GM23338 (cell line): ENCODE measurements at regions not wholly inside any gene's neighbourhood (a gene's known extent, or its start where the extent isn't known, plus 50 kb on each side); places are given as distances from the start of the nearest gene placed in this dataset.

Source experiments
- ATAC-seq: fragments of 200-7000 bp; cut with Tn5 transposase; 3 replicates; pipeline ENCODE4 v1.9.1; 2020
- DNase-seq: peaks from one replicate; pipeline ENCODE4 v3.0.0-alpha.2; 2015; ENCODE audit warnings: low spot score
- H2AFZ ChIP-seq: fragments of 200-600 bp; sonication (generic); 2 replicates; pipeline ENCODE4 v1.8.0; 2016; ENCODE audit warnings: antibody characterized with exemption, mild to moderate bottlenecking, moderate library complexity
- H3F3A ChIP-seq: fragments of 200-600 bp; sonication (generic); replicated peaks from 2 replicates; pipeline ENCODE4 v1.8.0; 2017; ENCODE audit warnings: antibody characterized with exemption, mixed run types, low read depth
- H3K27ac ChIP-seq: fragments of 200-600 bp; sonication (generic); 2 replicates; pipeline ENCODE4 v1.6.1; 2016; ENCODE audit warnings: low read depth
- H3K27me3 ChIP-seq: fragments of 200-600 bp; sonication (generic); 2 replicates; pipeline ENCODE4 v1.8.0; 2016; ENCODE audit warnings: mild to moderate bottlenecking, mixed run types, moderate library complexity; ENCODE audit not compliant: insufficient read depth
- H3K36me3 ChIP-seq: fragments of 200-600 bp; sonication (generic); 2 replicates; pipeline ENCODE4 v1.8.0; 2016; ENCODE audit warnings: mild to moderate bottlenecking; ENCODE audit not compliant: insufficient read depth
- H3K4me1 ChIP-seq: fragments of 200-600 bp; sonication (generic); 2 replicates; pipeline ENCODE4 v1.8.0; 2016; ENCODE audit warnings: mild to moderate bottlenecking, moderate library complexity; ENCODE audit not compliant: insufficient read depth
- H3K4me2 ChIP-seq: fragments of 200-600 bp; sonication (generic); 2 replicates; pipeline ENCODE4 v1.7.1; 2017; ENCODE audit warnings: mixed run types
- H3K4me3 ChIP-seq: fragments of 200-600 bp; sonication (generic); 2 replicates; pipeline ENCODE4 v1.6.1; 2016; ENCODE audit warnings: mixed run types
- H3K79me2 ChIP-seq: fragments of 200-600 bp; sonication (generic); replicated peaks from 2 replicates; pipeline ENCODE4 v1.8.0; 2017; ENCODE audit warnings: mild to moderate bottlenecking; ENCODE audit not compliant: insufficient read depth
- H3K9me2 ChIP-seq: fragments of 200-600 bp; sonication (generic); 2 replicates; pipeline ENCODE4 v1.8.0; 2017; ENCODE audit not compliant: insufficient read depth
- H4K20me1 ChIP-seq: fragments of 200-600 bp; sonication (generic); replicated peaks from 2 replicates; pipeline ENCODE4 v1.8.0; 2017; ENCODE audit warnings: mild to moderate bottlenecking; ENCODE audit not compliant: insufficient read depth
- H3K27ac Mint-ChIP-seq: 2 replicates; pipeline ENCODE4 v1.8.0; 2020; ENCODE audit warnings: inconsistent platforms, mild to moderate bottlenecking, moderate library complexity, mixed read lengths
- H3K27me3 Mint-ChIP-seq: 3 replicates; pipeline ENCODE4 v1.8.0; 2022; ENCODE audit warnings: low read depth, mild to moderate bottlenecking, moderate library complexity, mixed read lengths, inconsistent platforms; ENCODE audit not compliant: insufficient read depth, poor library complexity
- H3K36me3 Mint-ChIP-seq: 3 replicates; pipeline ENCODE4 v1.8.0; 2021; ENCODE audit warnings: low read depth, mild to moderate bottlenecking, inconsistent platforms, moderate library complexity, mixed read lengths
- H3K4me1 Mint-ChIP-seq: 3 replicates; pipeline ENCODE4 v1.8.0; 2020; ENCODE audit warnings: mild to moderate bottlenecking, inconsistent platforms, mixed read lengths
- H3K4me3 Mint-ChIP-seq: 3 replicates; pipeline ENCODE4 v1.8.0; 2021; ENCODE audit warnings: moderate library complexity, mild to moderate bottlenecking, inconsistent platforms, mixed read lengths
- H3K9me3 Mint-ChIP-seq: 3 replicates; pipeline ENCODE4 v1.8.0; 2020; ENCODE audit warnings: moderate library complexity, mild to moderate bottlenecking, inconsistent platforms, mixed read lengths
- CREB1 ChIP-seq: fragments of 250-450 bp; sonication (Bioruptor Pico); IDR thresholded peaks from 2 replicates; pipeline ENCODE4 v1.5.0; 2020; ENCODE audit warnings: low read depth, mild to moderate bottlenecking, moderate library complexity
- EZH2 ChIP-seq: fragments of 200-600 bp; sonication (generic); IDR thresholded peaks from one replicate; pipeline ENCODE4 v1.8.0; 2017; ENCODE audit warnings: antibody characterized with exemption, mild to moderate bottlenecking, low read depth; ENCODE audit not compliant: unreplicated experiment
- EZH2phosphoT487 ChIP-seq: fragments of 200-600 bp; sonication (generic); IDR thresholded peaks from one replicate; pipeline ENCODE4 v1.8.1; 2018; ENCODE audit warnings: antibody characterized with exemption; ENCODE audit not compliant: unreplicated experiment
- JUNB ChIP-seq: IDR thresholded peaks from one replicate; pipeline ENCODE4 v1.6.1; 2016; ENCODE audit warnings: antibody characterized with exemption; ENCODE audit not compliant: unreplicated experiment
- POLR2AphosphoS5 ChIP-seq: IDR thresholded peaks from 2 replicates; pipeline ENCODE4 v1.6.1; 2016; ENCODE audit warnings: antibody characterized with exemption, low read depth
- ZNF114 ChIP-seq: fragments of 250-450 bp; sonication (Bioruptor Pico); IDR thresholded peaks from 2 replicates; pipeline ENCODE4 v1.5.0; 2020; ENCODE audit warnings: mild to moderate bottlenecking, moderate library complexity
- ZNF331 ChIP-seq: fragments of 250-450 bp; sonication (Bioruptor Pico); IDR thresholded peaks from 2 replicates; pipeline ENCODE4 v1.5.0; 2020; ENCODE audit warnings: low read depth, mild to moderate bottlenecking, moderate library complexity
- TF ChIP-seq, protein P1 (sequence below): fragments of 250-450 bp; sonication (Bioruptor Pico); IDR thresholded peaks from 2 replicates; pipeline ENCODE4 v1.5.0; 2020; ENCODE audit warnings: mild to moderate bottlenecking, moderate library complexity
- TF ChIP-seq, protein P2 (sequence below): IDR thresholded peaks from one replicate; pipeline ENCODE4 v1.6.1; 2018; ENCODE audit warnings: antibody characterized with exemption; ENCODE audit not compliant: unreplicated experiment
- TF ChIP-seq, protein P3 (sequence below), 2 experiments: fragments of 200-600 bp in 1 of 2; sonication (generic) in 1 of 2; conservative IDR thresholded peaks; 2 replicates each; pipeline versions ENCODE4 v1.5.1 to v1.6.1; 2016 to 2017; ENCODE audit warnings: antibody characterized with exemption in 2 of 2, low read depth in 2 of 2, mild to moderate bottlenecking in 2 of 2, moderate library complexity in 1 of 2
- TF ChIP-seq, protein P4 (sequence below): IDR thresholded peaks from 2 replicates; pipeline ENCODE4 v1.6.1; 2016; ENCODE audit warnings: antibody characterized with exemption

DNA sequence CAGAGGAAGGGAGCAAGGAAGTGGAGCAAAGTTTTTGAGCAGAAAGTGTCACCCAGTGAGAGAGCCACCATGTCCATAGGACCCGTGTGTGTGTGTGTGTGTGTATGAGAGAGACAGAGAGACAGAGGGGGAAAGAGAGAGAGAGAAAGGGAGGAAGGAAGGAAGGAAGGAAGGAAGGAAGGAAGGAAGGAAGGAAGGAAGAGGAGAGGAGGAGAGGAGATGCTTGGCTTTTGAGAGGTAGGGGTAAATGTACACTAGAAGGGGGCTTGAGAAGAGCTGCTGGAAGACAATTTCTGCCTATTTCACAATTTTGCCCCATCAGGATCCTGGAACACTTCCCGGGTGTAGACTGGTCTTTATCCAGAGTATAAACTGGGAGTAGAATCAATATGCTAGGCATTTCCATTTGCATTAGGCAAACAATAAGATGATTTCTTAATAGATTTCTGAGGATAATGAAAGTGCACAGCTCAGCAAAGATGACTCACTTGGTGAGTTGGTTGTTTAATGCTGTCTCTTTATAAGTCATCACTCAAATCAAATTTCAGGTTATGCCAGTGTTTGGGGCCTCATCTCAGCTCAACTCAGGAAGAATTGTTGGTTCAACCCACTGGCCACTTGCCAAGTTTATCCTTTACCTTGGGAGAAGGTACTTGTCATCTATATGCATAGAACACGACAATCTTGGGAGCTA lies 70.0 kb upstream of the FAM13C start:
- no peak overlapping the region for H2AFZ ChIP-seq
- no peak for ATAC-seq
- H3K27me3 Mint-ChIP-seq: peaks cover 1% of the 10 kb centered on the region
- no peaks in the 10 kb centered on the region for H3K36me3 Mint-ChIP-seq
- H3K4me2 ChIP-seq: no peak overlapping the region
- H3K9me2 ChIP-seq: no peaks in the 10 kb centered on the region
- H3K4me3 ChIP-seq: no peak overlapping the region
- TF ChIP-seq, protein P1, sequence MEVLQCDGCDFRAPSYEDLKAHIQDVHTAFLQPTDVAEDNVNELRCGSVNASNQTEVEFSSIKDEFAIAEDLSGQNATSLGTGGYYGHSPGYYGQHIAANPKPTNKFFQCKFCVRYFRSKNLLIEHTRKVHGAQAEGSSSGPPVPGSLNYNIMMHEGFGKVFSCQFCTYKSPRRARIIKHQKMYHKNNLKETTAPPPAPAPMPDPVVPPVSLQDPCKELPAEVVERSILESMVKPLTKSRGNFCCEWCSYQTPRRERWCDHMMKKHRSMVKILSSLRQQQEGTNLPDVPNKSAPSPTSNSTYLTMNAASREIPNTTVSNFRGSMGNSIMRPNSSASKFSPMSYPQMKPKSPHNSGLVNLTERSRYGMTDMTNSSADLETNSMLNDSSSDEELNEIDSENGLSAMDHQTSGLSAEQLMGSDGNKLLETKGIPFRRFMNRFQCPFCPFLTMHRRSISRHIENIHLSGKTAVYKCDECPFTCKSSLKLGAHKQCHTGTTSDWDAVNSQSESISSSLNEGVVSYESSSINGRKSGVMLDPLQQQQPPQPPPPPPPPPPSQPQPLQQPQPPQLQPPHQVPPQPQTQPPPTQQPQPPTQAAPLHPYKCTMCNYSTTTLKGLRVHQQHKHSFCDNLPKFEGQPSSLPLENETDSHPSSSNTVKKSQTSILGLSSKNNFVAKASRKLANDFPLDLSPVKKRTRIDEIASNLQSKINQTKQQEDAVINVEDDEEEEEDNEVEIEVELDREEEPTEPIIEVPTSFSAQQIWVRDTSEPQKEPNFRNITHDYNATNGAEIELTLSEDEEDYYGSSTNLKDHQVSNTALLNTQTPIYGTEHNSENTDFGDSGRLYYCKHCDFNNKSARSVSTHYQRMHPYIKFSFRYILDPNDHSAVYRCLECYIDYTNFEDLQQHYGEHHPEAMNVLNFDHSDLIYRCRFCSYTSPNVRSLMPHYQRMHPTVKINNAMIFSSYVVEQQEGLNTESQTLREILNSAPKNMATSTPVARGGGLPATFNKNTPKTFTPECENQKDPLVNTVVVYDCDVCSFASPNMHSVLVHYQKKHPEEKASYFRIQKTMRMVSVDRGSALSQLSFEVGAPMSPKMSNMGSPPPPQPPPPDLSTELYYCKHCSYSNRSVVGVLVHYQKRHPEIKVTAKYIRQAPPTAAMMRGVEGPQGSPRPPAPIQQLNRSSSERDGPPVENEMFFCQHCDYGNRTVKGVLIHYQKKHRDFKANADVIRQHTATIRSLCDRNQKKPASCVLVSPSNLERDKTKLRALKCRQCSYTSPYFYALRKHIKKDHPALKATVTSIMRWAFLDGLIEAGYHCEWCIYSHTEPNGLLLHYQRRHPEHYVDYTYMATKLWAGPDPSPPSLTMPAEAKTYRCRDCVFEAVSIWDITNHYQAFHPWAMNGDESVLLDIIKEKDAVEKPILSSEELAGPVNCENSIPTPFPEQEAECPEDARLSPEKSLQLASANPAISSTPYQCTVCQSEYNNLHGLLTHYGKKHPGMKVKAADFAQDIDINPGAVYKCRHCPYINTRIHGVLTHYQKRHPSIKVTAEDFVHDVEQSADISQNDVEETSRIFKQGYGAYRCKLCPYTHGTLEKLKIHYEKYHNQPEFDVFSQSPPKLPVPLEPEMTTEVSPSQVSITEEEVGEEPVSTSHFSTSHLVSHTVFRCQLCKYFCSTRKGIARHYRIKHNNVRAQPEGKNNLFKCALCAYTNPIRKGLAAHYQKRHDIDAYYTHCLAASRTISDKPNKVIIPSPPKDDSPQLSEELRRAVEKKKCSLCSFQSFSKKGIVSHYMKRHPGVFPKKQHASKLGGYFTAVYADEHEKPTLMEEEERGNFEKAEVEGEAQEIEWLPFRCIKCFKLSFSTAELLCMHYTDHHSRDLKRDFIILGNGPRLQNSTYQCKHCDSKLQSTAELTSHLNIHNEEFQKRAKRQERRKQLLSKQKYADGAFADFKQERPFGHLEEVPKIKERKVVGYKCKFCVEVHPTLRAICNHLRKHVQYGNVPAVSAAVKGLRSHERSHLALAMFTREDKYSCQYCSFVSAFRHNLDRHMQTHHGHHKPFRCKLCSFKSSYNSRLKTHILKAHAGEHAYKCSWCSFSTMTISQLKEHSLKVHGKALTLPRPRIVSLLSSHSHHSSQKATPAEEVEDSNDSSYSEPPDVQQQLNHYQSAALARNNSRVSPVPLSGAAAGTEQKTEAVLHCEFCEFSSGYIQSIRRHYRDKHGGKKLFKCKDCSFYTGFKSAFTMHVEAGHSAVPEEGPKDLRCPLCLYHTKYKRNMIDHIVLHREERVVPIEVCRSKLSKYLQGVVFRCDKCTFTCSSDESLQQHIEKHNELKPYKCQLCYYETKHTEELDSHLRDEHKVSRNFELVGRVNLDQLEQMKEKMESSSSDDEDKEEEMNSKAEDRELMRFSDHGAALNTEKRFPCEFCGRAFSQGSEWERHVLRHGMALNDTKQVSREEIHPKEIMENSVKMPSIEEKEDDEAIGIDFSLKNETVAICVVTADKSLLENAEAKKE: no peak
- no peak for TF ChIP-seq CREB1 (CRISPR knock-in tag)
- no peak for TF ChIP-seq EZH2phosphoT487
- TF ChIP-seq, protein P2, sequence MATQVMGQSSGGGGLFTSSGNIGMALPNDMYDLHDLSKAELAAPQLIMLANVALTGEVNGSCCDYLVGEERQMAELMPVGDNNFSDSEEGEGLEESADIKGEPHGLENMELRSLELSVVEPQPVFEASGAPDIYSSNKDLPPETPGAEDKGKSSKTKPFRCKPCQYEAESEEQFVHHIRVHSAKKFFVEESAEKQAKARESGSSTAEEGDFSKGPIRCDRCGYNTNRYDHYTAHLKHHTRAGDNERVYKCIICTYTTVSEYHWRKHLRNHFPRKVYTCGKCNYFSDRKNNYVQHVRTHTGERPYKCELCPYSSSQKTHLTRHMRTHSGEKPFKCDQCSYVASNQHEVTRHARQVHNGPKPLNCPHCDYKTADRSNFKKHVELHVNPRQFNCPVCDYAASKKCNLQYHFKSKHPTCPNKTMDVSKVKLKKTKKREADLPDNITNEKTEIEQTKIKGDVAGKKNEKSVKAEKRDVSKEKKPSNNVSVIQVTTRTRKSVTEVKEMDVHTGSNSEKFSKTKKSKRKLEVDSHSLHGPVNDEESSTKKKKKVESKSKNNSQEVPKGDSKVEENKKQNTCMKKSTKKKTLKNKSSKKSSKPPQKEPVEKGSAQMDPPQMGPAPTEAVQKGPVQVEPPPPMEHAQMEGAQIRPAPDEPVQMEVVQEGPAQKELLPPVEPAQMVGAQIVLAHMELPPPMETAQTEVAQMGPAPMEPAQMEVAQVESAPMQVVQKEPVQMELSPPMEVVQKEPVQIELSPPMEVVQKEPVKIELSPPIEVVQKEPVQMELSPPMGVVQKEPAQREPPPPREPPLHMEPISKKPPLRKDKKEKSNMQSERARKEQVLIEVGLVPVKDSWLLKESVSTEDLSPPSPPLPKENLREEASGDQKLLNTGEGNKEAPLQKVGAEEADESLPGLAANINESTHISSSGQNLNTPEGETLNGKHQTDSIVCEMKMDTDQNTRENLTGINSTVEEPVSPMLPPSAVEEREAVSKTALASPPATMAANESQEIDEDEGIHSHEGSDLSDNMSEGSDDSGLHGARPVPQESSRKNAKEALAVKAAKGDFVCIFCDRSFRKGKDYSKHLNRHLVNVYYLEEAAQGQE: no peak
- no peak for TF ChIP-seq ZNF331 (CRISPR knock-in tag)
- TF ChIP-seq POLR2AphosphoS5: no peak
- TF ChIP-seq, protein P3, sequence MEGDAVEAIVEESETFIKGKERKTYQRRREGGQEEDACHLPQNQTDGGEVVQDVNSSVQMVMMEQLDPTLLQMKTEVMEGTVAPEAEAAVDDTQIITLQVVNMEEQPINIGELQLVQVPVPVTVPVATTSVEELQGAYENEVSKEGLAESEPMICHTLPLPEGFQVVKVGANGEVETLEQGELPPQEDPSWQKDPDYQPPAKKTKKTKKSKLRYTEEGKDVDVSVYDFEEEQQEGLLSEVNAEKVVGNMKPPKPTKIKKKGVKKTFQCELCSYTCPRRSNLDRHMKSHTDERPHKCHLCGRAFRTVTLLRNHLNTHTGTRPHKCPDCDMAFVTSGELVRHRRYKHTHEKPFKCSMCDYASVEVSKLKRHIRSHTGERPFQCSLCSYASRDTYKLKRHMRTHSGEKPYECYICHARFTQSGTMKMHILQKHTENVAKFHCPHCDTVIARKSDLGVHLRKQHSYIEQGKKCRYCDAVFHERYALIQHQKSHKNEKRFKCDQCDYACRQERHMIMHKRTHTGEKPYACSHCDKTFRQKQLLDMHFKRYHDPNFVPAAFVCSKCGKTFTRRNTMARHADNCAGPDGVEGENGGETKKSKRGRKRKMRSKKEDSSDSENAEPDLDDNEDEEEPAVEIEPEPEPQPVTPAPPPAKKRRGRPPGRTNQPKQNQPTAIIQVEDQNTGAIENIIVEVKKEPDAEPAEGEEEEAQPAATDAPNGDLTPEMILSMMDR (conservative IDR thresholded peaks at IDR 0.05; ENCODE audit: low read depth in 2 of 2): no peak
- TF ChIP-seq, protein P4, sequence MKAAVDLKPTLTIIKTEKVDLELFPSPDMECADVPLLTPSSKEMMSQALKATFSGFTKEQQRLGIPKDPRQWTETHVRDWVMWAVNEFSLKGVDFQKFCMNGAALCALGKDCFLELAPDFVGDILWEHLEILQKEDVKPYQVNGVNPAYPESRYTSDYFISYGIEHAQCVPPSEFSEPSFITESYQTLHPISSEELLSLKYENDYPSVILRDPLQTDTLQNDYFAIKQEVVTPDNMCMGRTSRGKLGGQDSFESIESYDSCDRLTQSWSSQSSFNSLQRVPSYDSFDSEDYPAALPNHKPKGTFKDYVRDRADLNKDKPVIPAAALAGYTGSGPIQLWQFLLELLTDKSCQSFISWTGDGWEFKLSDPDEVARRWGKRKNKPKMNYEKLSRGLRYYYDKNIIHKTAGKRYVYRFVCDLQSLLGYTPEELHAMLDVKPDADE: no peak
- TF ChIP-seq JUNB: no peak
- no peak for TF ChIP-seq ZNF114 (CRISPR knock-in tag)
- TF ChIP-seq EZH2: no peak
- no peak for DNase-seq
- H3K4me1 Mint-ChIP-seq: no peaks in the 10 kb centered on the region; the same call in 2 of the 3 replicates
- H3F3A ChIP-seq: no peaks in the 10 kb centered on the region
- H3K9me3 Mint-ChIP-seq: no peaks in the 10 kb centered on the region
- H3K27me3 ChIP-seq: no peaks in the 10 kb centered on the region
- no peak overlapping the region for H3K27ac Mint-ChIP-seq
- H3K27ac ChIP-seq: no peak overlapping the region
- H4K20me1 ChIP-seq: no peaks in the 10 kb centered on the region
- H3K4me1 ChIP-seq: no peaks in the 10 kb centered on the region
- H3K79me2 ChIP-seq: no peaks in the 10 kb centered on the region
- H3K36me3 ChIP-seq: no peaks in the 10 kb centered on the region
- H3K4me3 Mint-ChIP-seq: no peak overlapping the region
